CD4-positive, CD25-positive, alpha-beta regulatory T cell (primary cell): ENCODE measurements at regions not wholly inside any gene's neighbourhood (a gene's known extent, or its start where the extent isn't known, plus 50 kb on each side); places are given as distances from the start of the nearest gene placed in this dataset.

Experiments used
- ATAC-seq, 2 donors: fragments of 150-1000 bp; cut with Tn5 transposase; one replicate each; pipeline ENCODE4 v1.10.0; 2021; ENCODE audit warnings: low read depth in 2 of 2, moderate number of reproducible peaks in 2 of 2, moderate library complexity in 1 of 2
- DNase-seq, 3 donors: peaks; one replicate each; pipeline versions ENCODE4 v3.0.0 to v3.0.0-alpha.2; 2012 to 2022; ENCODE audit warnings: mixed read lengths in 1 of 3
- H3K27ac ChIP-seq: one replicate; pipeline ENCODE4 v1.7.0; 2013; ENCODE audit warnings: mild to moderate bottlenecking, low read length; ENCODE audit not compliant: insufficient read depth, poor library complexity, severe bottlenecking
- H3K27me3 ChIP-seq: one replicate; pipeline ENCODE4 v1.7.0; 2013; ENCODE audit warnings: low read length; ENCODE audit not compliant: control insufficient read depth, insufficient read depth
- H3K36me3 ChIP-seq: one replicate; pipeline ENCODE4 v1.7.0; 2013; ENCODE audit warnings: mild to moderate bottlenecking, low read length, moderate library complexity; ENCODE audit not compliant: control insufficient read depth, insufficient read depth
- H3K4me1 ChIP-seq: 2 replicates; pipeline ENCODE4 v1.7.0; 2013; ENCODE audit warnings: mild to moderate bottlenecking, low read length; ENCODE audit not compliant: insufficient read depth, control insufficient read depth, poor library complexity, severe bottlenecking
- H3K4me3 ChIP-seq: one replicate; pipeline ENCODE4 v1.7.0; 2013; ENCODE audit warnings: low read depth, mild to moderate bottlenecking, low read length, moderate library complexity
- H3K9me3 ChIP-seq, 2 experiments: 1 replicate in 1 of 2; 2 replicates in 1 of 2; pipeline ENCODE4 v1.7.0; 2013; ENCODE audit warnings: low read length in 2 of 2, mild to moderate bottlenecking in 1 of 2, moderate library complexity in 1 of 2; ENCODE audit not compliant: control insufficient read depth in 2 of 2
- H3K27ac Mint-ChIP-seq, 3 donors: one replicate each; pipeline ENCODE4 v1.8.0; 2020 to 2022; ENCODE audit warnings: mild to moderate bottlenecking in 3 of 3, mixed read lengths in 3 of 3, moderate library complexity in 2 of 3
- H3K27me3 Mint-ChIP-seq: one replicate; pipeline ENCODE4 v1.8.0; 2022; ENCODE audit warnings: mild to moderate bottlenecking, mixed read lengths
- H3K36me3 Mint-ChIP-seq: one replicate; pipeline ENCODE4 v1.8.0; 2020; ENCODE audit warnings: mixed read lengths
- H3K4me1 Mint-ChIP-seq, 4 donors: one replicate each; pipeline ENCODE4 v1.8.0; 2020 to 2022; ENCODE audit warnings: mixed read lengths in 4 of 4, mild to moderate bottlenecking in 1 of 4
- H3K4me3 Mint-ChIP-seq, 4 donors: one replicate each; pipeline ENCODE4 v1.8.0; 2020 to 2022; ENCODE audit warnings: mild to moderate bottlenecking in 4 of 4, mixed read lengths in 4 of 4, moderate library complexity in 3 of 4
- H3K9me3 Mint-ChIP-seq, 7 donors: one replicate each; pipeline ENCODE4 v1.8.0; 2020 to 2022; ENCODE audit warnings: mixed read lengths in 7 of 7, mild to moderate bottlenecking in 3 of 7, moderate library complexity in 2 of 7

GRCh38 chr3:59641169-59641899, 591.5 kb upstream of the CFAP20DC start:
- peaks cover 0 to 4% (median 0%) of the 10 kb centered on the region in 7 donors for H3K9me3 Mint-ChIP-seq
- no peaks in the 10 kb centered on the region for H3K36me3 ChIP-seq
- no peak overlapping the region for H3K27ac ChIP-seq
- H3K4me3 ChIP-seq, result no peak overlapping the region
- no peaks in the 10 kb centered on the region for H3K9me3 ChIP-seq
- peaks cover 5% of the 10 kb centered on the region for H3K27me3 Mint-ChIP-seq
- no peak overlapping the region for H3K27ac Mint-ChIP-seq
- H3K4me3 Mint-ChIP-seq, result no peak overlapping the region
- DNase-seq (no peak), ATAC-seq (no peak)
- H3K27me3 ChIP-seq, result peaks cover 7% of the 10 kb centered on the region
- H3K4me1 ChIP-seq, result no peaks in the 10 kb centered on the region
- H3K36me3 Mint-ChIP-seq, result no peaks in the 10 kb centered on the region
- H3K4me1 Mint-ChIP-seq, result no peaks in the 10 kb centered on the region

DNA sequence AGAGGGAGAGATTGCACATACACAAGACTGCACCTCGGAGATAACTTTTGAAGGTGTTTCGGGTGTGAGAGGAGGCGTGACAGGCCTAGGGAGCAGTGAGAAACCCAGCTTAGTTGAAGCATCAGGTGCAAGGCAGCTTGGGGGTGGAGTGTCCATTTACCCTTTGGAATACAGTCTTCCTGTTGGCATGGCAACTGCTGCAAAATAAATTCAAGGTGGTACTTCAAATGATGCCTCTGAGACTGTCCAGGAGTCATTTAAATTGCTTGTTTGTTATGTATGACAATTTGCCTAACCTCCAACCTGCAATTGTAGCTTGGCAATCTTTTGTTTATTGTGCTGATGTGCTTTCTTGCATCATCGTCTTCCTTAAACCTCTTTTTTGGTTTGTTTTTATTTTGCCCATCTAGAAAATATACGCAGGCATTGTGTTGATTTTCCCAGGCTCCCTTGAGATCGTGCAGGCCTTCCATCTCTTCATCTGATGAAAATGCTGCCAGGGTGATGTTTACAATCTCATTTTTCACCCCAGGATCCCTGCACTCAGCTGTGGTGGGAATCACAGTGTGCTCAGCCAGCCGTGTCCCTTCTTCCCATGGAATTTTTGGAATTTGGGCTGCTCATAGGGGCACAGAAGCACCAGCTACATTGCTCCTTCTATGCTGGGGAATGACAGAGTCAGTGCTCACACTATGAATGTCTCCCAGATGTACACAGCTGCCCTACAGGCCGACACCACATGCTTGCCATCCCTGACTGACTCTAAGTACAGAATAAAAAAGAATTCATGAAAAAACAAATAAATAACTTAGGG, 583.1 kb upstream of the CFAP20DC start:
- peaks cover 0 to 6% (median 0%) of the 10 kb centered on the region in 7 donors for H3K9me3 Mint-ChIP-seq
- H3K36me3 ChIP-seq, result no peaks in the 10 kb centered on the region
- H3K9me3 ChIP-seq, result no peaks in the 10 kb centered on the region
- H3K4me3 ChIP-seq, result no peak overlapping the region
- H3K27me3 Mint-ChIP-seq, result no peaks in the 10 kb centered on the region
- H3K27me3 ChIP-seq, result no peaks in the 10 kb centered on the region
- no peaks in the 10 kb centered on the region for H3K4me1 Mint-ChIP-seq
- no peak overlapping the region for H3K4me3 Mint-ChIP-seq
- ATAC-seq, result no peak
- H3K36me3 Mint-ChIP-seq, result no peaks in the 10 kb centered on the region
- no peak overlapping the region for H3K27ac ChIP-seq
- H3K27ac Mint-ChIP-seq, result peak overlapping the region in 1 of 3 donors; percentile 11
- DNase-seq, result no peak
- no peaks in the 10 kb centered on the region for H3K4me1 ChIP-seq

DNA sequence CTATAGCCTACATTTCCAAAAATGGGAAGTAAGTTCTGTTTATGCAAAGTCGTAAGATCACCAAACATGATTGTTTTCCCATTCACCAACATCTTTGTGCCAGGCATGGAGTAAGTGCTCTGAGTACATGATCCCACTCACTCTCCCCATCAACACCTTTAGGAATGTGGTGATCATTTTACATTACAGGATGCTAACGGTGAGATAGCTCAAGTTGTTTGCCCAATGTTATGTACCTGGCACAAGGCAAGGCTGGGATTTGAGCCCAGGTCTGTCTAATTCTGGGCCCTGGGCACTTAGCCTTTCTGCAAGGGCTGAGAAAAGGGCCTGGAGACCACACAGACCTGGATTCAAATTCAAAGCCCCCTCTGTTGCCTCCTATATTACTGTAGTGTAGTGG, 581.7 kb upstream of the CFAP20DC start:
- H3K9me3 Mint-ChIP-seq, result peaks cover 0 to 6% (median 1%) of the 10 kb centered on the region in 7 donors
- Histone ChIP-seq H3K27ac (no peak overlapping the region), H3K27me3 (no peaks in the 10 kb centered on the region), H3K4me3 (no peak overlapping the region), H3K9me3 (no peaks in the 10 kb centered on the region), H3K36me3 (no peaks in the 10 kb centered on the region), H3K4me1 (no peaks in the 10 kb centered on the region)
- no peak for DNase-seq
- no peak for ATAC-seq
- H3K27ac Mint-ChIP-seq, result no peak overlapping the region
- no peaks in the 10 kb centered on the region for H3K27me3 Mint-ChIP-seq
- no peaks in the 10 kb centered on the region for H3K4me1 Mint-ChIP-seq
- H3K4me3 Mint-ChIP-seq, result no peak overlapping the region
- H3K36me3 Mint-ChIP-seq, result no peaks in the 10 kb centered on the region

DNA sequence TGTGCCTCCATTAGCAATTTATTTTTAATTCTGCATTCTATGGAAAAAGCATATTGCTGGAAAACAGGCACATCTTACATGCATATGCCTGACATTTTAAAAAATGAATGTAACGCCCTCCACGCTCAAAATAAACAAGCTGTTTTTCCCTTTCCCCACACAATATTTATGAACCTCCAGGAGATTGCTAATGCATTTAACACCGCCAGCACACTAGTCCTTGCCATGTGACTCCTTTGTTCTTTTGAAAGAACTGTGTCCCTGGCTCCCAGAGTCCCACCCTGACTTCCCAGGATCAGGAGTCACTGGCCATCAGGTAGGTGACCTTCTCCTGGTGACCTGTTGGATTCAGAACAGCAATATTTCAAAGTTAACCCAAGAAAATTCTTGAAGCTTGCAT, 571.2 kb upstream of the CFAP20DC start:
- H3K4me1 Mint-ChIP-seq, result no peaks in the 10 kb centered on the region
- H3K27ac Mint-ChIP-seq, result no peak overlapping the region
- Histone ChIP-seq H3K9me3 (peaks cover 0 to 5% of the 10 kb centered on the region in 2 experiments), H3K4me3 (no peak overlapping the region), H3K36me3 (no peaks in the 10 kb centered on the region), H3K27ac (no peak overlapping the region), H3K27me3 (no peaks in the 10 kb centered on the region), H3K4me1 (no peaks in the 10 kb centered on the region)
- DNase-seq (no peak), ATAC-seq (no peak)
- H3K36me3 Mint-ChIP-seq, result peaks cover 3% of the 10 kb centered on the region
- no peak overlapping the region for H3K4me3 Mint-ChIP-seq
- peaks cover 30% of the 10 kb centered on the region for H3K27me3 Mint-ChIP-seq
- peaks cover 0 to 11% (median 4%) of the 10 kb centered on the region in 7 donors for H3K9me3 Mint-ChIP-seq

DNA sequence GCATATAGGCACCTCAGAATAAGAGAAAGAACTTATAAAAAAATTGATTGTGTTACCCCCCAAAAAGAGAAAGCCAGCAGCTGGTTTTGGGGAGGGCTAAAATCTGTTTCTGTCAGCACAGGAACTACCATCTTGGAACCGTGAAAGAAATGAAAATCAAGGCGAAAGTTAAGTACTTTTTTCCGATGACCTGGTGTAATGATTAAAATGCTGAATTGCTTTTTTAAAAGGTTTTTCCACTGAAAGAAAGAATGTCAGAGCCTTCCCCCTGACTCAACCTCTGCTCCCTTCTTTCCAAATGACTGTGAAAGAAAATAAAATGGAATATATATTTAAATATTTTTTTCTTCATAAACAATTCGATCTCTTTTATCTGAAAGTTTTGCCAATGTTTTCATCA, 570.5 kb upstream of the CFAP20DC start:
- Histone ChIP-seq H3K27me3 (no peaks in the 10 kb centered on the region), H3K36me3 (no peaks in the 10 kb centered on the region), H3K27ac (no peak overlapping the region), H3K9me3 (peaks cover 0 to 5% of the 10 kb centered on the region in 2 experiments), H3K4me1 (no peaks in the 10 kb centered on the region), H3K4me3 (no peak overlapping the region)
- DNase-seq, result no peak
- Mint-ChIP-seq H3K9me3 (peaks cover 0 to 11% (median 4%) of the 10 kb centered on the region in 7 donors), H3K4me3 (no peak overlapping the region), H3K4me1 (no peaks in the 10 kb centered on the region), H3K36me3 (peaks cover 3% of the 10 kb centered on the region), H3K27me3 (peaks cover 35% of the 10 kb centered on the region), H3K27ac (no peak overlapping the region)
- no peak for ATAC-seq

- Mint-ChIP-seq H3K4me1 (peaks cover 0 to 4% (median 0%) of the 10 kb centered on the region in 4 donors), H3K36me3 (peaks cover 3% of the 10 kb centered on the region), H3K9me3 (peaks cover 0 to 13% (median 2%) of the 10 kb centered on the region in 7 donors), H3K4me3 (no peak overlapping the region), H3K27me3 (peaks cover 14% of the 10 kb centered on the region), H3K27ac (no peak overlapping the region)
- no peaks in the 10 kb centered on the region for H3K9me3 ChIP-seq
- H3K4me1 ChIP-seq, result no peaks in the 10 kb centered on the region
- H3K27ac ChIP-seq, result no peak overlapping the region
- no peak overlapping the region for H3K4me3 ChIP-seq
- ATAC-seq (no peak), DNase-seq (no peak)
- no peaks in the 10 kb centered on the region for H3K36me3 ChIP-seq
- peaks cover 2% of the 10 kb centered on the region for H3K27me3 ChIP-seq
Measured at GRCh38 chr3:59612444-59612715, 562.6 kb upstream of the CFAP20DC start.

GRCh38 chr3:59611649-59612443, 562.0 kb upstream of the CFAP20DC start:
- Histone ChIP-seq H3K36me3 (no peaks in the 10 kb centered on the region), H3K9me3 (no peaks in the 10 kb centered on the region), H3K4me3 (no peak overlapping the region), H3K27ac (no peak overlapping the region), H3K4me1 (no peaks in the 10 kb centered on the region), H3K27me3 (peaks cover 2% of the 10 kb centered on the region)
- Mint-ChIP-seq H3K9me3 (peaks cover 0 to 13% (median 2%) of the 10 kb centered on the region in 7 donors), H3K27me3 (peaks cover 10% of the 10 kb centered on the region), H3K36me3 (peaks cover 3% of the 10 kb centered on the region), H3K27ac (peak overlapping the region in 1 of 3 donors; percentile 1), H3K4me3 (no peak overlapping the region), H3K4me1 (peaks cover 0 to 4% (median 0%) of the 10 kb centered on the region in 4 donors)
- DNase-seq (no peak), ATAC-seq (no peak)
